GM21619 (cell line): ENCODE measurements at regions not wholly inside any gene's neighbourhood (a gene's known extent, or its start where the extent isn't known, plus 50 kb on each side); places are given as distances from the start of the nearest gene placed in this dataset.

Source experiments
- ATAC-seq: cut with Tn5 transposase; IDR thresholded peaks from one replicate; pipeline ENCODE4 v1.9.1; 2021; ENCODE audit not compliant: unreplicated experiment

GRCh38 chr17:77454242-77455095 lies 313.7 kb downstream of the SEC14L1 start:
- no peak for ATAC-seq

GRCh38 chr17:77455111-77455890 lies 314.5 kb downstream of the SEC14L1 start:
- no peak for ATAC-seq

- ATAC-seq: no peak
Observed at GRCh38 chr17:77455891-77456260, 315.1 kb downstream of the SEC14L1 start.

- ATAC-seq: no peak
Observed at GRCh38 chr17:77456271-77456950, 315.6 kb downstream of the SEC14L1 start.

GRCh38 chr17:77456951-77457548 lies 316.3 kb downstream of the SEC14L1 start:
- no peak for ATAC-seq

GRCh38 chr17:77457572-77458201 lies 316.9 kb downstream of the SEC14L1 start:
- no peak for ATAC-seq

GRCh38 chr17:77458202-77459017 lies 317.6 kb downstream of the SEC14L1 start:
- no peak for ATAC-seq

GRCh38 chr17:77459018-77459755 lies 318.4 kb downstream of the SEC14L1 start:
- ATAC-seq: no peak

GRCh38 chr17:77460514-77461046 lies 319.8 kb downstream of the SEC14L1 start:
- no peak for ATAC-seq

- ATAC-seq: no peak
Observed at GRCh38 chr17:77461277-77462057, 320.7 kb downstream of the SEC14L1 start.

GRCh38 chr17:77462090-77462489 lies 321.3 kb downstream of the SEC14L1 start:
- ATAC-seq: peak; percentile 31

GRCh38 chr17:77462553-77463497 lies 322.1 kb downstream of the SEC14L1 start:
- ATAC-seq: no peak

GRCh38 chr17:77464988-77465357 lies 324.2 kb downstream of the SEC14L1 start:
- no peak for ATAC-seq

GRCh38 chr17:77465358-77466041 lies 324.7 kb downstream of the SEC14L1 start:
- peak; percentile 60 for ATAC-seq

- ATAC-seq: no peak
Observed at GRCh38 chr17:77466140-77466539, 325.4 kb downstream of the SEC14L1 start.

- no peak for ATAC-seq
Observed at GRCh38 chr17:77466596-77467223, 325.9 kb downstream of the SEC14L1 start.
